DND-41 (cell line): ENCODE measurements at regions not wholly inside any gene's neighbourhood (a gene's known extent, or its start where the extent isn't known, plus 50 kb on each side); places are given as distances from the start of the nearest gene placed in this dataset.

Experiments used
- EZH2 ChIP-seq: IDR thresholded peaks from 3 replicates; pipeline ENCODE4 v1.6.1; 2012; ENCODE audit warnings: borderline replicate concordance, low read depth, mild to moderate bottlenecking, moderate library complexity, low read length, inconsistent platforms; ENCODE audit not compliant: severe bottlenecking
- TF ChIP-seq, protein P1 (sequence below): IDR thresholded peaks from 2 replicates; pipeline ENCODE4 v1.5.1; 2012; ENCODE audit warnings: borderline replicate concordance, low read length, moderate library complexity, mild to moderate bottlenecking; ENCODE audit not compliant: poor library complexity, severe bottlenecking; ENCODE audit errors: extremely low read depth

DNA sequence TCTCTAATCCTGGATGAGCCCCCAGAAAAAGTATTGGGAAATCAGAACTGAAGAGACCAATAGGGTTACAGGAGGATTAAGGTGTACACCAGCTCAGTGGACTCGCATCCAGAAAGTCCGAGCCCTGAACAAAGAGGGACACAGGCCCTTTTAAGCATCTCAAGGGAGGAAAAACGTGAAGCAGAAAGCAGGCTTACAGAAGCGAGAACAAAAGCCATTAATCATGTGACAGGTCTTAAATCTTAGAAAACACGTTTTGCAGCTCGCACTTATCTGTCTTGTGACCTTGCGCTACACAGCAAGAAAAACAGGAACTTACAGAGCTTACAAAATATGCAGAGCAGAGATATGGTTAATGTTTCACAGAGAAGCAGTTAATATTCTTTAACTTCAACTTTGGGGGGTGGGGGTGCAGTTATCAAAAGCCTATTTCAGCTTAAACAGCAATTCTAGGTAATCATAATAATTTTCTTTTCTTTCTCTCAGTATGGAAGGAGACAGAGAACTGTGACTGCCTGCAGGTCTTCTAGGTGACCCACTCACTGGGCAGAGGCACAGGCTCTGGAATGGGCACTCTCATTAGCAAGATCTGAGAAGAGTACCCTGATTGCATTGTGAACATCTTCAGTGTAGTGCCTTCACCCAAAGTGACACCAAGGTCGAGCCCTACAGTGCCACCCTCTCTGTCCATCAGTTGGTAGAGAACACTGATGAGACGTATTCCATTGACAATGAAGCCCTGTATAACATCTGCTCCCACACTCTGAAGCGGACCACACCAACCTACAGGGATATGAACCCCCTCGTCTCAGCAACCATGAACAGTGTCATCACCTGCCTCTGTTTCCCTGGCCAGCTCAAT is 65.0 kb upstream of the MOCS1 start:
- TF ChIP-seq, protein P1, sequence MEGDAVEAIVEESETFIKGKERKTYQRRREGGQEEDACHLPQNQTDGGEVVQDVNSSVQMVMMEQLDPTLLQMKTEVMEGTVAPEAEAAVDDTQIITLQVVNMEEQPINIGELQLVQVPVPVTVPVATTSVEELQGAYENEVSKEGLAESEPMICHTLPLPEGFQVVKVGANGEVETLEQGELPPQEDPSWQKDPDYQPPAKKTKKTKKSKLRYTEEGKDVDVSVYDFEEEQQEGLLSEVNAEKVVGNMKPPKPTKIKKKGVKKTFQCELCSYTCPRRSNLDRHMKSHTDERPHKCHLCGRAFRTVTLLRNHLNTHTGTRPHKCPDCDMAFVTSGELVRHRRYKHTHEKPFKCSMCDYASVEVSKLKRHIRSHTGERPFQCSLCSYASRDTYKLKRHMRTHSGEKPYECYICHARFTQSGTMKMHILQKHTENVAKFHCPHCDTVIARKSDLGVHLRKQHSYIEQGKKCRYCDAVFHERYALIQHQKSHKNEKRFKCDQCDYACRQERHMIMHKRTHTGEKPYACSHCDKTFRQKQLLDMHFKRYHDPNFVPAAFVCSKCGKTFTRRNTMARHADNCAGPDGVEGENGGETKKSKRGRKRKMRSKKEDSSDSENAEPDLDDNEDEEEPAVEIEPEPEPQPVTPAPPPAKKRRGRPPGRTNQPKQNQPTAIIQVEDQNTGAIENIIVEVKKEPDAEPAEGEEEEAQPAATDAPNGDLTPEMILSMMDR, result no peak
- no peak for TF ChIP-seq EZH2
